ENCODE measurements at regions not wholly inside any gene's neighbourhood (a gene's known extent, or its start where the extent isn't known, plus 50 kb on each side); places are given as distances from the start of the nearest gene placed in this dataset.
"Not testable (repeated sequence)": the region's sequence is repeated elsewhere in the genome, so short reads cannot be mapped to it uniquely, and the experiment has no call there.

- no peak overlapping the region for H4K5ac ChIP-seq (ENCODE audit: insufficient read length, low read depth, low read length)
- peaks cover 27 to 37% of the 10 kb centered on the region in 2 experiments for H3K9me3 Mint-ChIP-seq
- H3K79me1 ChIP-seq (ENCODE audit: insufficient read depth, low read depth, low read length, poor library complexity, severe bottlenecking), result no peaks in the 10 kb centered on the region
- H2BK120ac ChIP-seq (ENCODE audit: low read depth, low read length, poor library complexity, severe bottlenecking), result no peak overlapping the region
- H3K27me3 Mint-ChIP-seq (ENCODE audit: low read depth), result peaks cover 5% of the 10 kb centered on the region
- no peaks in the 10 kb centered on the region for H4K20me1 ChIP-seq (ENCODE audit: control insufficient read depth, insufficient read depth, insufficient read length)
- no peaks in the 10 kb centered on the region for H3K9me3 ChIP-seq (ENCODE audit: control insufficient read depth, low read depth, low read length)
- no peak overlapping the region for H3K4ac ChIP-seq (ENCODE audit: low read depth, low read length)
- no peak overlapping the region for H3K4me2 ChIP-seq (ENCODE audit: insufficient read depth, insufficient read length, low read length)
- H2AK5ac ChIP-seq (ENCODE audit: insufficient read length, low read length), result no peak overlapping the region
- no peak overlapping the region for H2BK20ac ChIP-seq (ENCODE audit: low read depth, low read length, poor library complexity, severe bottlenecking)
- no peaks in the 10 kb centered on the region for H3K27me3 ChIP-seq (ENCODE audit: insufficient read depth, low read length)
- no peak overlapping the region for H2BK15ac ChIP-seq (ENCODE audit: low read depth, low read length)
- TF ChIP-seq CTCF (conservative IDR thresholded peaks at IDR 0.05), result no peak
- H4K8ac ChIP-seq (replicated peaks; ENCODE audit: insufficient read length, low read depth, low read length), result no peak overlapping the region
- no peak overlapping the region for H3K4me3 Mint-ChIP-seq
- no CpG with 5 or more reads among the region's 6 CpGs for WGBS (ENCODE audit: extremely low coverage, insufficient read length, low lambda C conversion rate)
- no peak overlapping the region for H3K18ac ChIP-seq (ENCODE audit: insufficient read length, low read depth, low read length)
- no peak overlapping the region for H3T11ph ChIP-seq (ENCODE audit: low read length)
- no peak for DNase-seq
- no peak overlapping the region for H2AFZ ChIP-seq (ENCODE audit: low read length)
- no peak overlapping the region for H3K27ac ChIP-seq (ENCODE audit: insufficient read length, low read depth, low read length)
- H3K14ac ChIP-seq (ENCODE audit: insufficient read depth, low read length), result no peak overlapping the region
- no peak overlapping the region for H2BK12ac ChIP-seq (ENCODE audit: insufficient read length, low read depth, low read length)
- H3K23me2 ChIP-seq (ENCODE audit: insufficient read length, low read depth, low read length, poor library complexity, severe bottlenecking), result no peaks in the 10 kb centered on the region
- no peak overlapping the region for H3K9ac ChIP-seq (ENCODE audit: extremely low read depth, insufficient read length, low read length)
- no peak overlapping the region for H3K56ac ChIP-seq (ENCODE audit: insufficient read length, low read depth, low read length)
- H3K27ac Mint-ChIP-seq, result no peak overlapping the region
- H4K91ac ChIP-seq (ENCODE audit: insufficient read length, low read depth, low read length), result no peak overlapping the region
- no peaks in the 10 kb centered on the region for H3K4me1 Mint-ChIP-seq
- H3K4me1 ChIP-seq (ENCODE audit: insufficient read depth, low read length), result no peaks in the 10 kb centered on the region
- H3K23ac ChIP-seq (ENCODE audit: insufficient read length, low read depth, low read length), result no peak overlapping the region
- peaks cover 4 to 17% (median 10%) of the 10 kb centered on the region in 3 experiments for H3K36me3 Mint-ChIP-seq (ENCODE audit: insufficient read depth in 1 of 3, low read depth in 3 of 3)
- no peaks in the 10 kb centered on the region for H3K79me2 ChIP-seq (ENCODE audit: insufficient read depth, low read length)
- H2BK5ac ChIP-seq (ENCODE audit: insufficient read length, low read length), result no peak overlapping the region
Observed at GRCh38 chr10:27297844-27298521, 57.4 kb upstream of the ACBD5 start.

- not testable (repeated sequence) for H2BK12ac ChIP-seq (ENCODE audit: insufficient read length, low read depth, low read length); H2BK20ac ChIP-seq (ENCODE audit: low read depth, low read length, poor library complexity, severe bottlenecking); H3K27me3 Mint-ChIP-seq (ENCODE audit: low read depth); H3K9me3 ChIP-seq (ENCODE audit: control insufficient read depth, low read depth, low read length); H2BK120ac ChIP-seq (ENCODE audit: low read depth, low read length, poor library complexity, severe bottlenecking); H3K14ac ChIP-seq (ENCODE audit: insufficient read depth, low read length); H4K8ac ChIP-seq (replicated peaks; ENCODE audit: insufficient read length, low read depth, low read length); H3K4ac ChIP-seq (ENCODE audit: low read depth, low read length); H4K20me1 ChIP-seq (ENCODE audit: control insufficient read depth, insufficient read depth, insufficient read length); H3K79me1 ChIP-seq (ENCODE audit: insufficient read depth, low read depth, low read length, poor library complexity, severe bottlenecking); H3K4me3 Mint-ChIP-seq; H3K4me2 ChIP-seq (ENCODE audit: insufficient read depth, insufficient read length, low read length); H3K23me2 ChIP-seq (ENCODE audit: insufficient read length, low read depth, low read length, poor library complexity, severe bottlenecking); H3K79me2 ChIP-seq (ENCODE audit: insufficient read depth, low read length); H4K91ac ChIP-seq (ENCODE audit: insufficient read length, low read depth, low read length); H3T11ph ChIP-seq (ENCODE audit: low read length); H3K56ac ChIP-seq (ENCODE audit: insufficient read length, low read depth, low read length); H3K27ac ChIP-seq (ENCODE audit: insufficient read length, low read depth, low read length); H2BK5ac ChIP-seq (ENCODE audit: insufficient read length, low read length); H3K9ac ChIP-seq (ENCODE audit: extremely low read depth, insufficient read length, low read length); H2AK5ac ChIP-seq (ENCODE audit: insufficient read length, low read length); H3K4me1 Mint-ChIP-seq; H2BK15ac ChIP-seq (ENCODE audit: low read depth, low read length); DNase-seq; H4K5ac ChIP-seq (ENCODE audit: insufficient read length, low read depth, low read length); H3K23ac ChIP-seq (ENCODE audit: insufficient read length, low read depth, low read length); H3K4me1 ChIP-seq (ENCODE audit: insufficient read depth, low read length); H2AFZ ChIP-seq (ENCODE audit: low read length); H3K27me3 ChIP-seq (ENCODE audit: insufficient read depth, low read length); H3K27ac Mint-ChIP-seq; H3K18ac ChIP-seq (ENCODE audit: insufficient read length, low read depth, low read length)
- Mint-ChIP-seq H3K36me3 (ENCODE audit: insufficient read depth in 1 of 3, low read depth in 3 of 3) (peaks cover 4 to 17% (median 10%) of the 10 kb centered on the region in 3 experiments), H3K9me3 (peaks cover 24 to 35% of the 10 kb centered on the region in 2 experiments)
- no CpG with 5 or more reads among the region's 26 CpGs for WGBS (ENCODE audit: extremely low coverage, insufficient read length, low lambda C conversion rate)
Observed at GRCh38 chr10:27296285-27296684, 55.7 kb upstream of the ACBD5 start.
